Body of pancreas (tissue), 4 donors: ENCODE measurements at regions not wholly inside any gene's neighbourhood (a gene's known extent, or its start where the extent isn't known, plus 50 kb on each side); places are given as distances from the start of the nearest gene placed in this dataset.

ENCODE experiments used
- CTCF ChIP-seq, 7 experiments: fragments of 450-650 bp in 4 of 7; fragments of 200-600 bp in 3 of 7; sonication (generic) in 3 of 7; IDR thresholded peaks; one replicate each; pipeline ENCODE4 v1.5.1; 2016 to 2019; ENCODE audit warnings: antibody characterized with exemption in 7 of 7
- POLR2A ChIP-seq, 3 donors: fragments of 450-650 bp; IDR thresholded peaks; one replicate each; pipeline ENCODE4 v1.6.1; 2016; ENCODE audit warnings: antibody characterized with exemption in 3 of 3, mild to moderate bottlenecking in 2 of 3

DNA sequence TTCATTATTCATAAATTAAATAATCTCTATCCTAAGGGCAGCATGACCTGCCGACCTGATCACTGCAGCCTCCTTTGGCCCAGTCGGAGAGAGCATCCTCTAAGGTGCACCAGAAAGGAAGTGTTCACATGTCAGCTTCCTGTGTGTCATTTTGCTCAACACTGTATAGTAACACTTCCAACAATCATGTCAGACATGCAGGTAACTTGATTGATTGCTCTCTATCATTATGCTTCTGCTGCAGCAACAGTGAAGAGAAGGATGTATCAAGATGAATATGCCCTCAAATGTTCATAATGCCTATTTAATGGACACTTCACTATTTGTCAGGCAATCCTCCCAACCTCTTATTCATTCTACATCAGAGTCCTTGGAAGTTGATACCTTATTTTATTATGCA is 332.3 kb downstream of the CDH7 start:
- TF ChIP-seq CTCF (IDR thresholded peaks at IDR 0.05): no peak
- TF ChIP-seq POLR2A (IDR thresholded peaks at IDR 0.05): no peak
